Stimulated activated CD4-positive, alpha-beta T cell treated with anti-CD3 and anti-CD28 coated beads, TNF-alpha, amount 100 ng/mL, for 48 hours (primary cell): ENCODE measurements at regions not wholly inside any gene's neighbourhood (a gene's known extent, or its start where the extent isn't known, plus 50 kb on each side); places are given as distances from the start of the nearest gene placed in this dataset.
"Not testable (repeated sequence)": the region's sequence is repeated elsewhere in the genome, so short reads cannot be mapped to it uniquely, and the experiment has no call there.

Source experiments
- DNase-seq, 3 donors: peaks; one replicate each; pipeline ENCODE4 v3.0.0-alpha.2; 2020; ENCODE audit warnings: low read depth in 3 of 3

- DNase-seq = no peak
Measured at GRCh38 chr12:5308996-5309395, 122.9 kb upstream of the NTF3 start.

DNA sequence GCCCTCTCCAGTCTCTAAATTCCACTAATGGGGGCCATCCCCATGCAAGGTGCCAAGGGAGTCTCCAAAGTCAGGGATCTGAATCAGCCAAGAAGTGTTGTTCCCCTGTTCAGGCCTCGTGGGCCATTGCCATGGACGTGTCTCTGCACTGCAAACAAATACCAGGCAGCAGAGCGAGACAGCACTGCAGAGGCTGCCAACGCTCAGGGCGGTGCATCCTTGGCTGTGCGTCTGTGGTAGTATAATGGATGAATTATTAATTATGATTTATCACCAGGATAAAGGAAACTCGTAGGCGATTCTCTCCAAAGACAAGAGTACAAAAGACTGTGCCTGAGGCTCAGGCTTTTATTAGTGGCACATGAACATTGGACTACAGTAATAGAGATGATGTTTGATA lies 122.3 kb upstream of the NTF3 start:
- DNase-seq = no peak

- DNase-seq = no peak
Measured at GRCh38 chr12:5310151-5310550, 121.8 kb upstream of the NTF3 start.

DNA sequence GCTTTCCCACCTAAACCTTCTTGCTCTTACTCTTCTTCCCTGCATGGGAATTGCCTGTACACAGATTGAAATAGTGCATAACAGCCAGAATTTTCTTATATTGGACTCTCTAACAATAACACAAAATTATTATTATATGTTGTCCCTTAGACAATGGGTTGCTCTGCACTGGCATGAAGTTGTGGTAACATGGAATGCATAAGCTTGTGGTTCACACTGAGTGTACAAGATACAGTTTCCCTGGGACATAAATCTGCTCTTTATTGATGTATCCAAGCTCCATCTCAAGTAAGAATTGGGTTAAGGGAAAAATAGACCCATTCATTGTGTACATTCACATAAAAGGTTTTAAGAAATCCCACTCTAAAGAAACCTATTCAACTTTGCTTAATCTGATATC lies 114.4 kb upstream of the NTF3 start:
- no peak for DNase-seq

GRCh38 chr12:5318874-5319273 lies 113.0 kb upstream of the NTF3 start:
- no peak for DNase-seq

DNA sequence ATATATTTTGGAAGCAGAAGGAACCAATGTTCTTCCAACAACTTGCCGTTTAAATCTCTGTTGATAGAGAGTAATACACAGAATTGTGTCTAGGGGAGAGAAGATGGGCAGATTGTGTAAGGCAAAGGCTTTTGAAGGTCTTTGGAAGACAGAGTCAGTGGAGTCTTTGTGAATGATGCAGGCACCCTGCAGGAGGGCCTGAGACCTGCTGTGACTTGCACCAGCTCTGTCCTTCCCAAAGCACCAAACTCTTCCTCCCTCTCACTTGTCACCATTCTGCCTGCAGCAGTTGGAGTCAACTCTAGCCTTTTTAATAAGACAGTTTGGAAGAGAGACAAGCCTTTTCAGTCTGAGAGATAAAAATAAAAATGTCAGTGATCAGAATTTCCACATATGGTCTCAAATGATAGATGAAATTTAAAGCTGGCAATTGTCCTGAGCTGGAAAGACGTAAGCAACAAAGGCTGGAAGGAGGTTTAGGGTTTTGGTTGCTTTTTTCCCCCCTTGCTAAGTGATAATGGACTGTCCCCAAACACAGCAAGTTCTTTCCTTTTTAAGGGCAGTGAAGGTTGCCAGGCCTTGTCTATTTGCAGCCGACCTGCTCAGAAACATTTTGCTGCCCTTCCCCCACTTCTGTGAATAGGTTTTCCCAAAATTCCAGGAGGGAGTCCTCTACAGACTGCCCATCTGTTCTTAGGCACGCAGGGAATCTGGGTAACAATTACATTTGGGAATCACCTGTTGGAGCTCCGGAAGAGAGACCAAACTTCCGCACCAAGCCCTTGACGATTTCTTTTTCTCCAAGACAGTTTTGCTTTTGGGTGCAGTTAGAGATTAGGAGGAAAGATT lies 103.0 kb upstream of the NTF3 start:
- DNase-seq = no peak

DNA sequence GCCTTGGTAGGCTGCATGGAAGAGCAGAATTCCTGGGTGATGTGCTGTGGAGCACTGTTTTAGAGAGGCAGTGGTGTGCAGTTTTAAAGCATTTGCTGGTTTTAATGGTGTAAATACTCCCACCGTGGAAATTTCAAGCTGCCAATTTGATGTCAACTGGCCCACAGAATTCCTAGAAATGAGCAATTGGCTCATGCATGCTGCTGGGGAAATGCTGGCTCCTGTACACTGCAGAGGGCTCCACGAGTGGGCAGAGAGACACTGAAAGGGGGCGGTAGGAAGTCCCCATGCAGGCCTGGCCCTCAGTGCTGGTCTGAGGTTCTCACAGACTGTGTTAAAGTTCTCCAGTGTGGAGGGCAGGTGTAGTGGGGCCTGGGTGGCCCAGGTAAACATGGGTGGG lies 99.4 kb upstream of the NTF3 start:
- no peak for DNase-seq

DNA sequence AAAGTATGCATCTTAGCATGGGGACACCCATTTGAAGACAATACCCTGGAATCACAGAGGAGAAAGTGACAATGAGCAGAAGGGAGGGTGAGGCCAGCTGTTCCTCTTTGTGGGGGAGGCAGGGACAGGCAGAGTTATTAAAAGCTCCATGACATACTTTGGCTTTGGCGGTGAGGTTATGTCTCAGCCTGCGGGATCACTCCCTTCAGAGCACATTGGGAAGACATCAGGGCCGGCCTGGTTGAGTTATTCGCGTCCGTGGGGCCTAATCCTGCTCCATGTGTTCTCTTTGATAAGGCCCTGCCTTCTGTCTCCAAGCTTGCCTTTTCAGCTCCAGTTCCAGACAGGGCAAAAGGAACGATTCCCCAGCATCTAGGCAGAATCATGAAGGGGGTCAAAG lies 98.8 kb upstream of the NTF3 start:
- DNase-seq = no peak

- no peak for DNase-seq
Measured at GRCh38 chr12:5335069-5335468, 96.8 kb upstream of the NTF3 start.

DNA sequence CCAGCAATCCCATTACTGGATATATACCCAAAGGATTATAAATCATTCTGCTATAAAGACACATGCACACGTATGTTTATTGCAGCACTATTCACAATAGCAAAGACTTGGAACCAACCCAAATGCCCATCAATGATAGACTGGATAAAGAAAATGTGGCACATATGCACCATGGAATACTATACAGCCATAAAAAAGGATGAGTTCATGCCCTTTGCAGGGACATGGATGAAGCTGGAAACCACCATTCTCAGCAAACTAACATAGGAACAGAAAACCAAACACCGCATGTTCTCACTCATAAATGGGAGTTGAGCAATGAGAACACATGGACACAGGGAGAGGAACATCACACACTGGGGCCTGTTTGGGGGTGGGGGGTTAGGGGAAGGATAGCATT lies 90.8 kb upstream of the NTF3 start:
- DNase-seq = not testable (repeated sequence)

DNA sequence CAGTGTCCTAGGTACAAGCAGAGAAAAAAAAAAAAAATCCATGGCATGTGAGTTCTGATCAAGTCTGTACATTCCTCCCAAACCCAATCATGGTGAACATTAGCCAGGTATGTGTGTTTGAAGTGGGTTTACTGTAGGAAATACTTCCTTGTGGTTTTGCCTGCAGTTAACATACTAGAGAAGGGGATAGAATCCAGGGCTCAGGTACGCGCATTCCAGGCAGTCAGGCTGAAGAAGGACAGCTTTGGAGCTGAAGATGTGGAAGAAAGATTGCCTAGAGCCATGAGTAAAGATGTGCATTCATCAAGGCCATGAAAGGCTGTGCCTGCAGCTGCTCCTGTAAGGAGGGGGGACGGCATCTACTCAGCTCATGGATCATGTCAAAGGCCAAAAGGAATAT lies 88.2 kb upstream of the NTF3 start:
- DNase-seq = no peak

GRCh38 chr12:5344131-5344530 lies 87.8 kb upstream of the NTF3 start:
- no peak for DNase-seq

DNA sequence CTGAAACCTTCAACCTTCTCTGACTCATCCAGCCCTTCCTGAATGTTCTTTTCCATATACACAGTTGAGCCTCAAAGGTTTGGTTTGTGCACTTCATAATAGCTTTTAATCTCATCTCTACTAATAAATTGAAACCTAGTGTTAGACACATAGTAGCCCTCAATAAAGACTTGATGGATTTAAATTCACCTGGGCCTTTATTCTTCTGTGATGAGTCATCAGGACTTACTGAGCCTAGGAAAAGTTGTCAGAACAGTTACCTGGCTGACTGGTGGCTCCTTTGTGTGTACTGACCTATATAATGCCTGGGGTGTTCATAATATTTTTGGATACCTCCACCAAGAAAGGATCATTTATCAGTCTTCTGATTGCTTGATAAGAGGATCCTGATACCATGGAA lies 86.4 kb upstream of the NTF3 start:
- no peak for DNase-seq

DNA sequence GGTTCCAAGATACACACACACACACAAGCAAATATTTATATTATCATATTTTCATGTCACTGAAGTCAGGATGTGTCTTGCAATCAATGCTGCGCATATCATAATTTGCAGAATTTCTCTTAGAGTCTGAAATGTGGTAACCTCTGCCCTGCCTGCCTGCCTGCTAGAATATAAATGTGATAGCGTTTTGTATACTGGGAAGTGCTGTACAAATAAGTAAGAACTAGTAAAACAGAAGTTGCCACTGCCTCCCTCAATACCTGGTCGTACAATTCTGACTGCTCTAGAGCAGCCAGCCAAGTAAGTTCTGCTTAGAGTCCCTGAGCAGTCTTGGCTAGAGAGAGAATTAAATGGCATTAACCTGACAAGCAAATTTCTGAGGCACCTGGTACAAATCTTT lies 83.9 kb upstream of the NTF3 start:
- no peak for DNase-seq

DNA sequence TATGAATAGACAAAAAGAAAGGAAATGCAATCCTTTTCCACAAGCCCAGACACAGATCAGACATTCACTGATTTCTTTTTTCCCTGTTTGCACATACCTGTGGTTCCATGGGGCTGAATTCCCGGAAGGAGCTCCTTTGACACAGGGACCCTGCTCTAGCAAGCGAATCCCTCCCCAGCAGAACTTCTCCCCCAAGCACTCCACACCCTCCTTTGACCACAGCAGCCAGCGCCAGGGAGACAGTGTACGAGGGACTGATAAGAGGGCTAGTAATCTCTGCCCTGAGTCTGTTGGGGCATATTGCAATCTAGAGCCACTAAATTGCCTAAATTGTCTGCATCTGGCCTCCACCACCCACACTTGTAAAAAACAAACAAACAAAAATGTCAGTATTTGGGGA lies 83.4 kb upstream of the NTF3 start:
- no peak for DNase-seq

- no peak for DNase-seq
Measured at GRCh38 chr12:5364036-5364770, 67.7 kb upstream of the NTF3 start.

DNA sequence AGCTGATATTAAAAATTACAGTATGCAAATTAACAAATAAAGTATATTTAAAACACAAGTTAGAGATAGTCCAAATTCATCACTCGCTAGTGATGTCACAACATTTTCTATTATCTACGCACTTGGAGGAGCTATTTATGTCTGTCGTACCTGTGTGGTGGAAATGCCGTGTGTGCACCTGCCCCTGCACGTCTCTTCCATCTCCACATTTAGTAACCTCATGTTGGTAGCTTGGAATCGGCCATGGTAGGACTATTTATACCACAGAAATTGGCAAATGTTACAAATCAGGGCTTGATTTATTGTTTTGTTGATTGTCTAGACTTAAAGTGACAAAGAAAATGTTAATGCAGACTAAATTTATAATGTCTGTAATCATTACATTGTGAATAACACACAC lies 62.6 kb upstream of the NTF3 start:
- DNase-seq = no peak

DNA sequence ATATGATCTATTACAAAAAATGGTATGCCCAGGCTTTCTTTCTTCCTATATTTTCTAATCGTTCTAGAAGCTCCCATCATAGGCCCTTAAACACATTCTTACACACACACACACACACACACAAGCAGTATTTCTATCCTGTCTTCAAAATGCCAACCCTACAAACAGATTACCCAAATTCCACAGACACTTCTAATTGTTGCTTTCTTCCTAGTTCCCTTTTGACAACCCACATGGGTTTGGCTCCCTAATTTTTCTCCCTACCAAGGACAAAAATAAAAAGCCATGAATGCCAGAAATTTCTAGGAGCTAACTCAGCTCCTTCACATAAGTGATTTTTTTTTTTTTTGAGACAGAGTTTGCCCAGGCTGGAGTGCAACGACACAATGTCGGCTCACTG lies 60.3 kb upstream of the NTF3 start:
- no peak for DNase-seq

- no peak for DNase-seq
Measured at GRCh38 chr12:5374713-5375112, 57.2 kb upstream of the NTF3 start.

- no peak for DNase-seq
Measured at GRCh38 chr12:5375547-5376295, 56.2 kb upstream of the NTF3 start.

DNA sequence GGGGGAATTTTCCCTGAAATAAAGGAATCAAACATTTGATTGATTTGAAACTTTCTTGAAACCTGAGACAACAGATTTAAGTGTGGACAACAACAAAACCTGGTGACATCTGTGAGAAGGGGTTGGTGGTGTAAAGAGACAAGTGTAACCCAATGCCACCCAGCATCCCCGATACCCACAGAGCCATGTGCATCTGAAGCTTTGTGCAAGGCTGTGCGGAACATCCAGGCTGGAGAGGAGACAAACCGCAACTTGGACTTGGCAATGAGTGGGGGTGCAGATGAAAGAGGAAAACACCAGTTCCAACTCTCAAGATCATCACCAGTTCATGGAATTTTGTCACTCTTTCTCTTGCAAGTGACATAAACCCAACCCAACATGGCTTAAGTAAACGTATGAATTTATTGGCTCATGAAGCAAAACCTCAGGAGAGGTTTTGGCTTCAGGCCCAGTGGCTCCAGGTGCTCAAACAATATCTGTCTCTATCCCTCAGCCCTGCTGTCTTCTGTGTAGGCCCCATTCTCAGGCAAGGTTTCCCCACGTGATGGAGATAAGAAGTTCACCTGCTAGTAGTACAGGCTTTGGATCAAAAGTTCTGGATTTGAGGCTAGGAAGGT lies 55.2 kb upstream of the NTF3 start:
- DNase-seq = no peak

GRCh38 chr12:5377997-5378592 lies 53.8 kb upstream of the NTF3 start:
- DNase-seq = no peak
